T-helper 1 cell treated with Interleukin-12 subunit alpha and Interleukin-12 subunit beta and Interleukin-4 antibody, amounts not matched to agents 30 ng/mL and 1 ng/mL, for 36 hours (primary cell): ENCODE measurements at regions not wholly inside any gene's neighbourhood (a gene's known extent, or its start where the extent isn't known, plus 50 kb on each side); places are given as distances from the start of the nearest gene placed in this dataset.

ENCODE experiments used
- intact Hi-C: fragments of 100-400 bp; cut with micrococcal nuclease; formaldehyde crosslinking; loops from one replicate; pipeline ENCODE4 v1.15.1; 2024

DNA sequence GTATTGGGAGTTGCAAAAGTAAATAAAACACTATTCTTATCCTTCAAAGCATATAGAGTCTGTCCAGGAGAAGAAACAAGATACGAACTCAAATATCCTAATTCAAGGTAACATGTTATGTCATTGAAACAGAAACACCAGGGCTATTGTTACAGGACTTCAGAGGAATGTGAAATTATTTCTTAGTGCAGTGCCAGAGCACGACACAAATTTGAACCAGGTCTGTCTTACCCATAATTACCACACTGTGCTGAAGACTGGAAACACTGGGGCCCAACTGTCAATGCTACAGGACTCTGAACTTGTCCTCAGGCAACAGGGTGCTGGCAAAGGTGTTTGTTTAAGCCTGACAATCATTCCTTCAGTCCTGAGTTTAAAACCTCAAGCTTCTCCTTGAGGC lies 633.6 kb upstream of the UBE2E2 start:
- intact Hi-C loops: no loop called here

DNA sequence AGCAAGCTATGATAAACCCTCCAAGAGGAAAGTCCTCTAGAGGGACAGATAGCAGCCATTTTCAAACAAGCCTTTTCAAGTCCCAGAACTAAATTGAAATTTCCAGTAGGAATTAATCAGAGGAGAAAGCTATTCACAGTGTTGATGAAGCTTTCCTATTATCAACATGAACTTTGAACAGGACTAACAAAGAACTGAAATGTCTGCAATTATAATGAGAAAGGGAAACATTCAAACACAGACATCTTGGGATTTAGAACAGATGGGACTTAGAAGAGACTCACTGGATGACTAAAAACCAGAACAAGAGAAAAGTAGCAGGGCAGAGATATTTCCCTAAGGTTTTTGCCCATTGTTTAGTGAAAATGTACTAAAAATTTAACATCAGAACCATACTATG lies 622.1 kb upstream of the UBE2E2 start:
- intact Hi-C loops: no loop called here

DNA sequence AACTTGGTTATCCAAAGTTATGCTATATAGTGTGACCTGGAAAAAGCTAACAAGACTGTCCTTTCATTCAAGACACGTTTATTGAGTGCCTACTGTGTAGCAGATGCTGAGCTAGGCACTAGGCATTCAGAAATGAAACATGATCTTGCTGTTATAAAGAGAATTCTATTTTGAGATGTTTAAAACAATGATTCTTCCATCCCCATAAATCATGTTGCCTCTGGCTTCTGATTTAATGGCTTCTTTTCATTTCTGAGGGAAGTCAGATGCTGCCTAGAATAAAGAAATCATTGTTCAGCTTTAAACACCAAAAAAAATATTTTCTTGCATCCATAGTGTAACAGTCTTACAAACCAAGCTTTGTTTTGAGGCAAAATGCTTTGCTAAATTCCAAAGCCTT lies 620.9 kb upstream of the UBE2E2 start:
- intact Hi-C loops: no loop called here

DNA sequence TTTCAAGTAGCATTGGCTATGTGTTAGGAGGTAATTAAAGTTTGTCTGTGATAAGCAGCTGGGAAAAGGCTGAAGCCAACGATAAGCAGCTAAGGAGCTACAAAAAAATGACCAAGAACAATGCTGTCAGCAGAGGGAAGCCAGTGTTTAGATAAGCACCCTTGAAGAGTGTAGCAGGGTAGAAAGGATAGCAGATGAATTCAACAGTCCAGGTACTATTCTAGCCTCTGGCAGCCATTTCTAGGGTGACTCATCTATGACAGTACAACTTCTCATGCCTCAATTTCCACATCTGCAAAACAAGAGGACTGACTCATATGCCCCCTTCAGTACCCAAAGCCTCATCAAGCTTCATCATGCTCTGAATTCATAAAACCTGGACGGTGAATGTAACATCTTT lies 617.6 kb upstream of the UBE2E2 start:
- intact Hi-C loops: no loop called here

DNA sequence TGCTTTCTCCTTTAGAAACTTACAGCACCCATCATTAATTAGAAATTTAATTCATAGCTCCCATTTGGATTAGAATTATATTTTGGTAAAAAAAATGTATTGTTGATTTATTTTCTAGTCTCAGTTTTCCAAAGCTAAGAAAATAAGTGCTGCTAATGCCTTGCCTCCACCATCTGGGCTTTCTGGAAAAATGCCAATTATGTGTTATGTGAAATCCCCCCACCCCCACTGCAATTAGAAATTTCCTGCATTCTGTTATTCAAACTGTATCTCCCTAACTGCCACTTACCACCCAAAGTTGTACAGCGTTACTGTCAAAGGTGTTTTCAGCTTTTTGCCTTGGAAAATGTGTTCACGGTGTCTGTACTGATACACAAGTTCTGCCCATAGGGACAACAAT lies 617.2 kb upstream of the UBE2E2 start:
- intact Hi-C loops: no loop called here

DNA sequence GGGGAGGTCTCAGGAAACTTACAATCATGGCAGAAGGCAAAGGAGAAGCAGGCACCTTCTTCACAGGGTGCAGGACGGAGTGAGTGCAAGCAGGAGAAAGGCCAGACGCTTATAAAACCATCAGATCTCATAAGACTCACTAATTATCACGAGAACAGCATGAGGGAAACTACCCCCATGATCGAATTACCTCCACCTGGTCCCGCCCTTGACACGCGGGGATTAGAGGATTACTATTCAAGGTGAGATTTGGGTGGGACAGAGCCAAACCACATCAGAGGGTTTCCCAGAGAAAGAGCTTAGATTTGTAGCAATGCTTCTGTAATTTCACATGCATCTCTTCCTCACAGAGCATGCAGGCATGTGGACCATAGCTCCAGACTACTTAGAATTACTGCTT lies 615.7 kb upstream of the UBE2E2 start:
- intact Hi-C loops: no loop called here

DNA sequence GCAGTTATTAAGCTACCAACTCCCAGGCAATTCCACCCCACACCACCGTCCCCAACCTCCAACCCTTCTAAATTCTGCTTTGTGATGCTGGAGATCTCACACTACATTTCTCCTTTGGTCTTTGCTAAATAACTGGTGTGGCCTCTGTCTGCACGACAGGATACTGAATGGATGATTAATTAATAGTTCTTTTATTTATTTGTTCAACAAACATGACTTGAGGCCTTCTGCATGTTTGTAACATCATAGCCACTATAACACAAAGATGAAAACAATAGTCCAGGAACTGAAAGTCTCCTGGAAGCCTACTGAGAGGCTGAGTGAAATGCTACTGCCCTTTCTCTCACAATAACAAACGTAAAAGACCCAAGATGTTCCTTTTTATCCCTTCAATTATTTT lies 609.5 kb upstream of the UBE2E2 start:
- intact Hi-C loops: no loop called here

DNA sequence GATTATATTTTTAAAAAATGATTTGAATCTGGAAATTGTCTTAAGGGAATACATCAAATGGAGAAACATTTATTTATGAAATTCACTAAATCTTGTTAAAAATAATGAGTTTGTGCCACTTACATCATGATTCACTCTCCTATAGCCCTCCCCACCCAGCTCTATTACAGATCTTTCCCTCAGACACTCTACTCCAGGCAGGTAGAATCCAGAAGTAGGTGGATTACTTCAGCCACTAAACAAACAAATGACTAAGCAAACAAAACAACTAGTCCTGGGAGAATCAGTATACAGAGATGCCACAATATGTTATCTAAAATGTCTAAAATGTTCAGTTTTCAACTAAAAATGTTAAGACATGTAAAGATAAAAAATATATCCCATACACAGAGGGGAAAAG lies 608.1 kb upstream of the UBE2E2 start:
- intact Hi-C loops: no loop called here

DNA sequence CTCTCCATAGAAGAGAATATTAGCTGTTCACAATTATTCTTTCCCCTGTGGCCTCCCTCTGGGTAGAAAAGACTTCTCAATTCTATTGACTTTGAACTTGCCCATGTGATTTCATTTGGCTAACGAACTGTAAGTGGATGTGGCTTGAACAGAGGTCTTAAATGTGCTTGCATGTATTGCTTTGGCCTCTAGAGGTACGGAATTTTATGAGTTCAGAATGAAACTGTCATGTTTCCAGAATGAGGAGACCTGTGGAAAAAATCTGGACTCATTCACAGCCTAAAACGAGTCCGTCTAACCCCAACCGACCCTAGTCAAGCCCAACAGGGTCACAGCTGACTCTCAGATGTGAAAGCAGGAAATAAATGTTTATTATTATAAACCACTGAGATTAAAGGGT lies 596.7 kb upstream of the UBE2E2 start:
- intact Hi-C loops: no loop called here

DNA sequence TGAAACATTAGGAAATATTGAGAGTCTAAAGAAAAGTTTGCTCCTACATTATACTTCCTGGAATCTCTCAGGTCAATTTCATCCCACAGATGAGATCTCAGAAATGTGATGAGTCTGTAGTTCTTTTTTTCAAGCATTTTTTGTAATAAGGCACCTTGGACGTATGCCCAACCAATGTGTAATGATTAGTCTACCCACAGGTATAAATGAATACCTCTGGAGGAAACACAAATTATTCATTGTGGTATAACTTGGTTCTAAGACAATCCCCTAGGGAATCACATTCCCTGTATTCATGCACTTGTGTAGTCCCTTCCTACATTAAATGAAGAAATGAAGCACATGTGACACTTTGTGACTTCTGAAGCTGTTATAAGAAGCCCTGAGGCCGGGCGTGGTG lies 596.2 kb upstream of the UBE2E2 start:
- intact Hi-C loops: no loop called here

DNA sequence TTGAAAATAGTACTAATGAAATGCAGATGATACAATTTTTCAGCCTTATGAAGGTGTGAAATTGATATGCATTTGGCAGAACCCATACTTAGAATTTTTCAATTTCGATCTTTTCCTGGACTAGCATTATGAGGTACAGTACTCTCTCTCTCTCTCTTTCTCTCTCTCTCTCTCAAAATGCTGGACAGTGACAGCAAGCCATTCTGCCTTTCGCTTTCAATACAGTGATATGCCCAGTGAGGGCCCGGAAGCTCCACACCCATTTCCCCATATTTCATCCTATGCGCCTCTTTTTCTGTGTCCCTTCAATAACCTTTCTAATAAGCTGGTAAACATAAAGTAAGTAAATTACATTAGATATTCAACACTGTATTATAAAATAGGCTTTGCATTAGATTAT lies 595.0 kb upstream of the UBE2E2 start:
- intact Hi-C loops: no loop called here

DNA sequence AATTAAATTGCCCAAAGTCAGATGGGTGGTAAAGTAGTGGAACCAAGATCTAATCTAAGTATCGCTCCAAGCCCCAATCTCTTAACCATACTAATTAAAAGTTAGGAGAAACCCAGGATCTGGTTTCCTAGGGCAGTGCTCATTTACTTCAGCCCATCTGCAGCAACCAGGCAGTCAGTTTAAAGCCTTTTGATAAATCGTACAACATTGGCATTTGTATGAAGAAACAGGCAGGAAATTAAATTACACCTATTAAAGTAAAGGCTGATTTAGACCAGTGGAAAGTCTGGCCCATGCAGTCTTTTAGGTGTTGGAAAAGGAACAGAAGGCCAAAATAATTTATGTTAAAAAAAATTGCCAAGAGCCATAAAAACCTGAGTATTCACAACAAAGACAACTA lies 594.4 kb upstream of the UBE2E2 start:
- intact Hi-C loops: no loop called here

DNA sequence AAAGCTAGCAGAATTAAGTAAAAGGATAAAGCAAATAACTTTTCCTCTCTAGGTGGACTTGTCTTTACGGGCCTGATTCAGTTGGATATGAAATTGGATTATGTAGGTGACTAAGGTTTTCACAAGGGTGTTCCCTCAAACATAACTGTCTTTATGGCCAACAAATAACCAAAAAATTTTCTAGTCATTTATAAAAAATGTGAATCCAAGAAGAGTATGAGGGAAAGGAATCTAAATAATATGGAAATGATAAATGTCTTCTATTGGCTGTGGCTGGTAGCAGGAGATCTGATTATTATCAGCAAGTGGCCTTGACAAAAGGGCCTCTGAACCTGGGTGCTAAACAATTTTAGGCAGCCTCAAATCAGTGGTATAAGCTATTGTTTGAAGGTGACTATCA lies 594.0 kb upstream of the UBE2E2 start:
- intact Hi-C loops: no loop called here

DNA sequence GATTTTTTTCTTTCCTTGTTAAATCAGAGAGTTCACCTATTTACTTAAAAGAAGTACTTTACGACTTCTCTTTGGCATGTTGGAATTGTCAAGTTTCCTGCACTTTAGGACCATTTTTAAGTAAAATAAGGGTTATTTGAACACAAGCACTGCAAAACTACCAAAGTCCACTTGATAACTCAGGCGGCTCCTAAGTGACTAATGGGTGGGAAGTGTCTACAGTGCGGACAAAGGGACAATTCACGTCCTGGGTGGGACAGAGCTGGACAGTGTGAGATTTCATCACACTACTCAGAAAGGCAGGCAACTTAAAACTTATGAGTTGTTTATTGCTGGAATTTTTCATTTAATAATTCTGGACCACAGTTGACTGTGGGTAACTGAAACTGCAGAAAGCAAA lies 590.2 kb upstream of the UBE2E2 start:
- intact Hi-C loops: no loop called here

DNA sequence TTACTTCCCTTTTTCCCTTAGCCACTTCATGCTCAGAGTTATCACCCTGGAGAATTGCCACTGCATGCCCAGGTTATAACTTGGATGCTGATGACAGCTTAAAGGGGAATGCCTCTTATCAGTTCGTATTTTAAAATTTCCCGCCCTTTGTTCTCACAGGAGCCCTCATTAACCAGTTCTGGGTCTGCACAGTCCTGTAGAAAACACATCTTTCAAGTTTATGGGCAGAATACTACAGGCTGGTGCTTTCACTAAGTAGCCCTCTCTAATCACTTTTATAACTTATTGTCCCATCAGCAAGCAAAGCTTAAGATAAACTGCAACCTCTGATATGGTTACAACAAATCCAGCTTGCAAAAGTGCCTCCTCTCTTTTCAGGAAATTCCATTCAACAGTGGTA lies 587.3 kb upstream of the UBE2E2 start:
- intact Hi-C loops: no loop called here

DNA sequence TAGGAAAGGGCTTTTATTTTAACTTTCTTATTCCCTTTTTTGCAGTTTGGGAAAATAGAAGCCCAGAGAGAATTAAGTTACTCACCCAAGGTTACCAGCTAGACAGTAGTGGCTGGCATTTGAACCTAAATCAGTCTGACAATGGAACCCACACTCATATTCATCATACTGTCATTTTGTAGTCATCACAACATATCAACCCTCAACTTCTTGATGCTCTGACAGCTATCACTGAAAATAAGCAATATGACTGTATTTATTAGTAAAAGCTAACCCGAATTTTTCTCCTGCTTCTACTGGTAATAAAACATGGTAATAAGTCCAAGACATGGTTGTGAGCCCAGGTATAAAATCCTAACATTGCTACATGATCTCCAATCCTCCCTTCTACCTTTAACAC lies 585.8 kb upstream of the UBE2E2 start:
- intact Hi-C loops: no loop called here

DNA sequence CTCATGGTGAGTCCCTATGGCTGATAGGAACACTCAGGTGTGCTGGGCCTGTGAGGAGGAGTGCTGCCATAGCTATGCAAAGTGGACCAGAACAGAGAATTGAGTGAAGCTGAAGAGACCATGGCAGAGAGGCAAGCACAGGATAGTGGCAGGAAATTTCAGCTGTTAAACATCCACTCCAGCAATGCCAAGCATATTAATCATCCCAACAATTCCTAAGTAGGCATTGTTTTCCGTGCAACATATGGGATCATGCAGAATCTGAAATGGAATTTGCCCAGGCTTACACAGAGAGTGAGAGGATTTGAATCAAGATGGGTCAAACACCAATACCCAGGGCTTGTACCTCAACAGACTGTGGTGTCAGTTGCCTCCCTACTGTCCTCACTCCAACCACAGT lies 582.6 kb upstream of the UBE2E2 start:
- intact Hi-C loops: no loop called here

DNA sequence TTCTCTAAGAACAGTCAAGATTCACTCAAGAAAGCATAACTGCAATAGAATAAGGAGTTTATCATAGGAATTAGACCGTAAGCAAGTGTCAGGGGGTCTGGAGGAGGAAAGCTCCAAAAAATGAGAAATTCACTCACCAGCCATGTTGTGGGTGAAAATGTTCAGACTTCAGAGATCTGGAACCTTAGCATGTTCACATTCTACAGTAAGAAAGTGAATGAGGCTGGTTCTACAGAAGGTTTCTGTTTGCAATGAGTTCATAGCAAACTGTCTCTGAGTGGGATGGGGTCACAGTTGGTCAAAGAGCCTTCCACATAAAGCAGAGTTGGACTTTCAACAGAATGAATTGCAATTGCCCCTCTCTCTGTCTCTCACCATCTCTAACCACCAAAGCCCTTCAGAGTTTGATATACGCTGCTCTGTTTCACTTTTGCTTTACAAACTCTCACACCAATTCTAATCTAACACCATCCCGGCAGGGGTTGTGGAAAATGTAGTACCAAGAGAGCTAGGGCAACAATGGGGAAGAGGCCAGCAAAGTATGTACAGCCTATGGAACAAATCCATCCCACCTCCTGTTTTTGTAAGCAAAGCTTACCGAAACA lies 581.8 kb upstream of the UBE2E2 start:
- intact Hi-C loops: no loop called here

DNA sequence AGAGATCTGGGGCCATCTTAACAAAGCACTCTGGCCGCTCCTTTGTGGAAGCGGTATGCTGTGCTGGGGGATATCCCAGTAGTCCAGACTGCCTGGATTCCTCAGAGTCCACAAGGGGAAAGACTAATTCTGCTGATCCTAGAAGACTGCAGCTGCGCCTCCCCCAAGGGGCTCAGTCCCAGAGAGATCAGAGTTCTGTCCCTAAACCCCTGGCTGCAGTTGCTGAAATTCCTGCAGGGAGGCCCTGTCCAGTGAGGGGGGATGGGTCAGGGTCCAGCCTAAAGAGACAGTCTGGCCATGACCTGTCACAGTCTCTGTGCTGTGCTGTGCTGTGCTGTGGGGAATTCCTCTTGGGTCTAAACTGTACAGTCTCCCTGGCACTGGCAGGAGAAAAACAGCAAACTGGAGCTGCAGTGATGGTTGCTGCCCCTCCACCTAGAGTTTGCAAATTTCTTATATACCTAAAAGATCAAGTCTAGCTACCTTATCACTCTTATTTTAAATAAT lies 575.1 kb upstream of the UBE2E2 start:
- intact Hi-C loops: no loop called here

DNA sequence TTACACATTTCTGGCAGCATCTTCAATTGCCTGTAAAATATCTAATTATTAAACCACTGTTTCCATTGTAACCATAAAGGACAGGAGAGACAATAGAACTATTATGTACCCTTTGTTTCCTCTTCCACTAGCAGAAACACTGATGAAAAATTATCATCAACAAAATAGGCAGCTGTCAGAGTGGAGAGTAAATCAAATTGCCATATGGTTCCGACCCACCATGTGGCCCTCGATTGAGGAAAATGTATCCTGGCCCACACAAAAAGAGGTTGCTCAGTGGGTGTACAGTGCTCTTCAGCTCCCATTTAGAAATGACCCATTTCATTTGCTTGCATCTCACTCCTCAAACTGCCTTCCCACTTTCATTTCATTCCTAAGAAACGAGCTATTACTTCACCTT lies 570.6 kb upstream of the UBE2E2 start:
- intact Hi-C loops: no loop called here

DNA sequence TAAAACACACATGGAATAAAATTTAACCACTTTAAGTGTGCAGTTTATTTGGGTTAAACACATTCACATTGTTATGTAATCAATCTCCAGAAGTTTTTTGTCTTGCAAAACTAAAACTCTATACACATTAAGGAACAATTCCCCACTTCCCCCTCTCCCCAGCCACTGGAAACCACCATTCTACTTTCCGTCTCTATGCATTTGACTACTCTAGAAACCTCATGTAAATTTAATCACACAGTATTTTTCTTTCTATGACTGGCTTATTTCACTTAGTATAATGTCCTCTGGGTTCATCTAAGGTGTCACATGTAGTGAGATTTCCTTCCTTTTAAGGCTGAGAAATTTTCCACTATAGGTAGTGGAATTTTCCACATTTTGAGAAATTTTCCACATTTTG lies 568.7 kb upstream of the UBE2E2 start:
- intact Hi-C loops: no loop called here

DNA sequence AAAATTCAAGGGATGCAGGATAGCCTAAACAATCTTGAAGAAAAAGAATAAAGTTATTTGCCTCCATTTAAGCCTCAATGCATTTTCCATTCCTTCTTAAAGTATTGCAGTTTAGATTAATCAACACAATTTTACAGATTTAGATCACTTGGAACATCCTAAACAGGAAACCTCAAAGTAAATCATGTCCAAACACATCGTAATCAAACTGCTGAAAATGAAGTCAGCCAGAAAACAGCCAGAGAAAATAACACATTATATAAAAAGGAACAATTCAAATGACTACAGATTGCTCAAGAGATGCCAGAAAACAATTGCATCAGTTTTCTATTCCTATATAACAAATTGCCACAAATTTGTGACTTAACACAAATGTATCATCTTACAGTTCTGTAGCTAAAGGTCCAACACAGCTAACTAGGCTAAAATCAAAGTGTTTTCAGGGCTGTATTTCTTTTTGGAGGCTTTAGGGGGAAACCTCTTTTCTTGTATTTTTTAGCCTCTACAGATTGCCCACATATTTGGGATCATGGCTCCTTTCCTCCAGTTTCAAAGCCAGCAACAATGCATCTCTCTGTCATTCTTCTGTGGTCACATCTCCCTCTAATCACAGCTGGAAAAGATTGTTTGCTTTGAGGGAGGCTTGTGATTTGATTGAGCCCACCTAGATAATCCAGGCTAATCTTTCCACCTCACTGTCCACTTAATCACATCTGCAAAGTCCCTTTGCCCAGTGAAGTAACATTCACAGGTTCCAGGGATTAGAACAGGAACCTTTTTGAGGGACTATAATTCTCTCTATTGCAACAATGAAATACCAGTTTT lies 543.3 kb upstream of the UBE2E2 start:
- intact Hi-C loops: no loop called here

DNA sequence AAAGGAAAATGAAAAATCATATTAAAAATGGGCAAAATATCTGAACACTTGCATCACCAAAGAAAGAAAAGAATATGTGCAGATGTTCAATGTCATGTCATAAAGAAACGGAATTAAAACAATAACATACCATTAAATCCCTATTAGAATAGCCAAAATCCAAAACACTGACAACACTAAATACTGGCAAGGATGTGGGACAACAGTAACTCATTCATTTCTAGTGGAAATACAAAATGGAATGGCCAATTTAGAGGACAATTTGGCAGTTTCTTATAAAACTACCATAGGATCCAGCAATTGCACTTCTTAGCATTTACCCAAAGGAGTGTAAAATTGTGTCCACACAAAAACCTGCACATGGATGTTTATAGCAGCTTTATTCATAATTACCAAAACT lies 542.5 kb upstream of the UBE2E2 start:
- intact Hi-C loops: no loop called here
